A172 (cell line): ENCODE measurements at regions not wholly inside any gene's neighbourhood (a gene's known extent, or its start where the extent isn't known, plus 50 kb on each side); places are given as distances from the start of the nearest gene placed in this dataset.
"Not testable (repeated sequence)": the region's sequence is repeated elsewhere in the genome, so short reads cannot be mapped to it uniquely, and the experiment has no call there.

Experiments used
- DNase-seq: peaks from one replicate; pipeline ENCODE4 v3.0.0-alpha.2; 2015; ENCODE audit warnings: low spot score

DNA sequence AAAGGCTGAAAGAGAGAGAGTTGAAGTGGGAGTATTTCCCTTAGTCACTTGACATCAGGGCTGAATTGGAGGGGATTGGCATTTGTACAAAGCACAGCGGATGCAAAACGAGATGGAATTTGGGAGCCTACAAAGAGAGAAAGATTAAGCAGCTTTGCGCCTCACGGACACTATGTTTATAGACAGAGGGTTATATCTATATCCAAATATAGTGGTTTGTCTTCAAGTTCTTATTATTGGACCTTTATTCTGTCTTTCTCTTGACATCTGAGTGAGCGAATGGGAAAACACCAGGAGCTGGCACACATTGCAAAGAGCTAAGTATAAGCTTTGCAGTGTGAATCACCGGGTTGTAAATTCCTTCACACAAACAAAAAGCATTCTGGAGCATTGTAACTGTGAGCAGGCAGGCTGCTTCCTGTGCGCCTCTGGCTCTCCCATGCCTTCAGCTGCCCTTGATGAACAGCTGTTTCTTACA is 500.2 kb downstream of the STIM2 start:
- DNase-seq, result peak; percentile 50

GRCh38 chr4:27364509-27364908 is 503.9 kb downstream of the STIM2 start:
- no peak for DNase-seq

DNA sequence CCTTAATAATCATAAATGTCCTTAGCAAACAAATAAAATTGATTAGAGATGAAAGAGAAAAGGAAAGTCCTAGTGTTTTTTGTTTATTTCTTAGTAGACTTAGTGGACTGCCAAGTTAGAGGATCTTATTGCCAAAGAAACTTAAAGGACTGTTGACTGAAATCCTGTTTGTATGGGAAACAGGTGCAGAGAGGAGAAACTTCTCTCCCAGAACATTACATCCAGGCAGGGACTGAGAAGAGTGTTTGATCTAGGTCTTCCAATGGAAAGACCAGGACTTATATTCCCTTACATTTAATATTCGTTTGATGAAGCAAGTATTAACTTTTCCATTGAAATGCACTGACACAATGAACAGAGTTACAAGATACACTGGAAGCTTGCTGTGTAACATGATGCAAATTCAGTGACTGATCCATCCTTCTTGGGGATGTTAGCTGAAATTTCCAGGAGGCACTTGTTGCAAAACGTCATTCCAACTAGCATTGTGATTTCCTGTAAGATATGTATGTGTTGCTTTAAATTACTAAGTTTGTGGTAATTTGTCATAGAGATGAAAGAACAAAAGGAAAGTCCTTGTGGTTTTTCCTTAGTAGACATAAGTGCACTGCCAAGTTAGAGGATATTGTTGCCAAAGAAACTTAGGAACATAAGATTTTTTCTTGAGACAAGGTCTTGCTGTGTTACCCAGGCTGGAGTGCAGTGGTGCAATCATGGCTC is 505.6 kb downstream of the STIM2 start:
- peak; percentile 6 for DNase-seq

DNA sequence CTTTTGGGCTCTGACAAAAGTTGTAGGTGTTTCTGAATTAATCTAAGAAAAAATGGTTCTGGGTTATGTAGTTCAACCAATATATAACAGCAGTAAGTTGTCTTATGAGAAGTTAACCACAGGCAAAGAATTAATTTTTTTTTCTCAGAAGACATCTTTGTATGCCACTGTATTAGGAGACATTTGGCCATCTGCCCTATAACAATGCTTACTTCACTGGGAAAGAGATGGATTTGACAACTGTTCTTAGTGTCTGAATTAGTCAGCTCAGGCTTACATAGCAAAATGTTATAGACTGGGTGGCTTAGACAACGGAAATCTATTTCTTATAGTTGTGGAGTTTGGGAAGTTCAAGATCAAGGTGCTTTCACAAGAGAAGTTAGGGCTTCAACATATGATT is 508.1 kb downstream of the STIM2 start:
- DNase-seq, result no peak

DNA sequence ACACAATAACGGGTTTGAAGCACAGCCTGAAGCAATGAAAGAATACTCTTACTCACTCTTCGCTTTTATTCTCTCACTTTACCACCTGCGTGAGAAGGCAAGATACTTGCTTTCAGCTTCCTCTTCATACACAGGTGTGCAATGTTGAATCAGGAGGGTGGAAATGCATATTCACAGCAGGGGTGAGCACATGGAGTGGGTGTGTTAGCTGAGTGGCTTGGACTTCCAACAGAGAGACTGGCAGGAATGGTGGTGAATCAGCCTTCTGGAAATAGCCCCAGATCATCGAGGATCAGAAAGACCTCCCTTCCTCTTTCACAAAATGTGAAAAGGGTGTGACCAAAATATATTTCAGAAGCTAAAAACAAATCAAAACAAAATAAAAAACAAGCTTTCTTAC is 521.2 kb downstream of the STIM2 start:
- peak; percentile 11 for DNase-seq

DNA sequence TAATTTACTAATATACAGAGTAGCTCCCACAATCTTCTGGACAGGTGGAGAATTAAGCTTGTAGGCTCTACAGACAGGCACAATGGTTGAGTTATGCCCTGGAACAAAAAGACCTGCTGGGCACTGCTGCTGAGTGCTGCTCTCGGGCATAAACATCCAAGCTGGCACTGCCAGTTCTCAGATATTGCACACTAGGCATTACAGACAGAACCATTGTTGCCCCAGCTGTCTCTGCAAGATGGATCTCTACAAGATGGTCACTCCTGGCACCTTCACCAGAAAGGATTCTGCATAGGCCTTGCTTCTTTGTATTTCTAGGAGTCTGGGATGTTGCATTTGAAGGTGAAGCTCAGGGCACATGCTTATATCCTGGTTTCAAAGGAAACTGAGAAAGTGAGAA is 527.1 kb downstream of the STIM2 start:
- no peak for DNase-seq

DNA sequence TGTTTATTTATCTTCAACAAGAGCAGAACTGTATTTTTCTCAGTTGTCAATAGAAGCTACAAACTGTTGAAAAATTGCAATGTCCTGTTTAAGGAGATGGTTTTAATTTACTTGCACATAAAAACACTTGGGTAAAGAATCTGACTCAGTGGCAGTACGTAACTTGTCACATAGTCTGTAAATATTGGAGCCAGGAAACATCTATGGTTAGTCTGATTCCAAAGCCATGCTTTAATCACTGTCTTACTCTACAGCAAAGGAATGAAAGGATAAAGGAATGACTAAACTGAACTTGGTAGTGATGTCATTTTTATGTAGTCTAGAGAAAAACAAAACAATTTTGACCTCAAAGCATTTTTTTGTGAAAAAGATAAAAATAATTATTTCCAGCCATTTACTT is 537.2 kb downstream of the STIM2 start:
- DNase-seq, result peak; percentile 23

- no peak for DNase-seq
Measured at GRCh38 chr4:27398631-27399310, 538.1 kb downstream of the STIM2 start.

DNA sequence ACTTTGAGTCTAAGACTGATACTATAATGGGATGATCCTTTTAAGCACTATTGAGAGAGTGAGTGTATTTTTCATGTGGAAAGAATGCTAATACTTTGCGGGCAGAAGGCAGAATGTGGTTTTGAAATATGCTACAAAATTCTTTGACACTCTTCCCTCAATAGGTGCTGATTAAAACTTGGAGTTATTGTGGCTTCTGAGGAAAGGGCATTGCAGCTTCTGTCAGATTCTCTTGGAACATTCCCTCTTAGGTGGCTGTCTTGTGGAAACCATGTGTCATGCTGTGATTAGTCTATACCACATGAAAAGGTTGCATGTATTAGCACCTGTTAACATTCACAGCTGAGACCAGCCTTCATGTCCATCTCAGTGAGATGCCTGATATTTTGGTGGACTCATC is 547.0 kb downstream of the STIM2 start:
- DNase-seq, result peak; percentile 19

- DNase-seq, result no peak
Measured at GRCh38 chr4:27412613-27413012, 552.0 kb downstream of the STIM2 start.

DNA sequence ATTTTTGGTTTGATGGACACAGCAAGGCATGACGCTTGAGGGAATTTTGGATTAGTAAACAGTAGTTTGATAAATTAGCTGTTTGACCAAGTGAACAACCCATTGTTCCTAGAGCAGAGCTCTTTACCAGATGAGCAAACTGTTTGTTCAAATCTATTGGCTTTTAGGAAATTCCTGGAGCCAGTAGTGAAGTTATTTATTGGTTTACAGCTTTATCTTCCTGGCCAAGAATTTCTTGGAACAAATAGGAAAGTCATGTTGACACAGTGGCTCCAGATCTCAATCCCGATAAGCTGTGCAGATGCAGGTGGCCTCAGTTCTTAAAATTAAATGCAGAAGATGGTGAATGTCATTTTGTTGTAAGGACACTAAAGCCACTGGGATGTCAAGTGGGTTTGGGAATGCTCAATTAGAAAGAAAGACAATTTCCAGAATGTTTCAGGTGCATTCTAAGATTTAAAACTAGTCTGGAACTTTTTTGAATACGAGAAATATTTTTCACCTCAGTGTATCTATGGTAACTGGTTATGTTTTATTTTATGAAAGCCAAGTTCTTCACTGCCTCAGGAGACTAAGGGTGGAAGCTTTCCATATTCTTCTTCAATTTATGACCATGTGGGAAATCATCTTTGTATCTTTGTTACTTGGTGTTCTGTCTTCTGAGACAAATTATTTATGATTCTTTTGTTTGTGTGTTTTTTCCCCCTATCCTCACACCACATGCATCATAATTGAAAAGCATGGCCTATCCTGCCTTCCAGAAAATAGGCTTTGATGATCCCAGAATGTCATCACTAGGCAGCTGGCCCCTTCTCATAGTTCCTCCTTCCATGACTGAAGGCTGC is 554.5 kb downstream of the STIM2 start:
- DNase-seq, result no peak

DNA sequence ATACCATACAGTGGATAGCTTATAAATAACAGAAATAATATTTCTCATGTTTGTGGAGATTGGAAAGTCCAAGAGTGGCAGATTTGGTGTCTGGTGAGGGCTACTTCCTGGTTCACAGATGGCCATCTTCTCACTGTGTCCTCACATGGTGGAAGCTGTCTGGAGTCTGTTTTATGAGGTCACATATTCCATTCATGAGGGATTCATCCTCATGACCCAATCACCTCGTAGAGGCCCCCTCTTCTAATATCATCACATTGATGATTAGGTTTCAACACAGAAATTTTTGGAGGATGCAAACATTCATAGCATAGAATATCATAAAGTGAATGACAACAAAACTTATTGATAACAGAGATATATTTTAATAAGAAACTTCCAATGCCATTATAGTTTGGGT is 568.0 kb downstream of the STIM2 start:
- no peak for DNase-seq

DNA sequence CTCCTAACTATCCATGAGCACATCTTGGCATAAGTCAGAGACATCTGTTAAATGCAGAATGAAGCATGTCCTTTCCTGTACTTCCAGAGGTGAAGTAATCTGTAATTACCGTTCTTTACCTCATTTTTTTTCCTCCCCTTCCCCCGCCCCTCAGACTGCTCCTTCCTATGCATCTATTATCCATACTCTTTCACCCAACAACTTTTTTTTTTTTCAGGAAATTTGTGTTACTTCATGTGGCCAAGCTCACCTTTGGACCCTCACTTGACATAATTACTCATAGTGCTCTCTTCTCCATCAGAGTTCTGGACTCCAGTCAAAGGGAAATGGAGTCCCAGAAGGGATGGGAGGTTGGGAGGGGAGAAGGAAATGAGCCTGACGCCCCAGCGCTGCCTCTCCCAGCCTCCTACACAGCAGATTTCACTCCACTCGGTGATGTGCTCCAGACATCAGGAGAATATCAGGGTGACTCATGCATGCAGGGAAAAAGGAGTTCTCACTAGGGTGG is 568.8 kb downstream of the STIM2 start:
- DNase-seq, result no peak

DNA sequence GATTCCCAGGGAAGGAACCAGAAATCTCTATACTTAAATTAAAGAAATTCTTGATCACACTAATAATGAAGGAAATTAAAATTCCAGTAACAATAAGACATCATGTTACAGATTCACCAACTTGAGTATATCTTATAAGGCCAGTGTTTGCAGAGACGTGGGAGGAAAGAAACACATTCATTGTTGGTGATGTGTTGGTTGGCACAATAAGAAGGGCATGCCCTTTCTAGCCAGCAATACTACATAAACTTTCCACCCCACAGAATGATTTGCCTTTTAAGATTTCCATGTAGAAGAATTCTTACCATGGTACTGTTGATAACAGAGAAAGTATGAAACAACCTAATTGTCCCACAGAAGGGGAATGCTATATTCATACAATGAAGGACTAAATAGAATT is 581.5 kb downstream of the STIM2 start:
- DNase-seq, result no peak

- not testable (repeated sequence) for DNase-seq
Measured at GRCh38 chr4:27442661-27443060, 582.0 kb downstream of the STIM2 start.

- DNase-seq, result peak; percentile 63
Measured at GRCh38 chr4:27463816-27464215, 603.2 kb downstream of the STIM2 start.

- no peak for DNase-seq
Measured at GRCh38 chr4:27467351-27467750, 606.7 kb downstream of the STIM2 start.

GRCh38 chr4:27472364-27472763 is 611.7 kb downstream of the STIM2 start:
- DNase-seq, result no peak

DNA sequence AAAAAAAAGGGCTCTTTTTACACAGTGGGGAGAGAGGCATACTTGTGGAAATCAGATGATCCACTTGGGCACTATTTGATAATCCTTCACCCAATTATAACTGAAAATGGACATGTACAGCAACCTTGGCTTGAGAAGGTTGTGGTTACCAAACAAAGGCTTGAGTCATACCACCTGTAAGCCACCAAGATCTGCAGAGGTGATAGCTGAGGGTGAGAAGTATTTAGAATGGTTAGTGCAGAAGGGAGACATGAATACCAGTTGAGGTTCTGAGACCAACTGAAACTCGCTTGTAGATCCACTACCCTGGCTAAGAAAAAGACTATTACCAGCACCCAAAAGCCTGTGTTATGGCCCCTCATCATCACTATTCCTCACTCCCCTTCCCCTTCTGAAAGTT is 614.0 kb downstream of the STIM2 start:
- DNase-seq, result no peak

GRCh38 chr4:27484216-27484615 is 623.6 kb downstream of the STIM2 start:
- DNase-seq, result no peak

DNA sequence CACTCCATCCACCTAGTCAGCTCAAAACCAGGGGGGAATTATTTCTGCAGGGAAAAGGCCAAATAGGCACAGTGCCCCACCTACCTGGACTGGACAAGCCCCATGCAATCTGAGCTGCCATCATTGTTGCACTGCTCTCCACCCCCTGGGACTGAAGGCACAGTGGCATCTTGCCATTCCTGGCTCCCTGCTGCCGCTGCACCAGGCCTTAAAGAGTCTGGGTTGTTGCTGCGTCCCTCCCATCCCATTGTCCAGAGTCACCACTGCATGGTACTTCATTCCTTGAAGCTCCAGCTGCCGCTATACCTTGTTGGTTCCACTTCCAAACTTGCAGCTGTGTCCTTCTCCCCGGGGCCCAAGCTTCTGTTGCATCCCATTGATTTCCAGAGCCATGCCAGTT is 629.7 kb downstream of the STIM2 start:
- no peak for DNase-seq

GRCh38 chr4:27490766-27491165 is 630.1 kb downstream of the STIM2 start:
- no peak for DNase-seq
